Esophagus muscularis mucosa (tissue), 4 donors: ENCODE measurements at regions not wholly inside any gene's neighbourhood (a gene's known extent, or its start where the extent isn't known, plus 50 kb on each side); places are given as distances from the start of the nearest gene placed in this dataset.

Experiments used
- DNase-seq: peaks from one replicate; pipeline ENCODE4 v3.0.0-alpha.2; 2017; ENCODE audit errors: extremely low spot score
- H3K27ac ChIP-seq, 4 donors: fragments of 200-600 bp; sonication (generic); replicated peaks in 1 of 4; 1 replicate in 3 of 4; 2 replicates in 1 of 4; pipeline ENCODE4 v1.5.1; 2016 to 2019; ENCODE audit warnings: mild to moderate bottlenecking in 1 of 4
- H3K27me3 ChIP-seq, 4 donors: fragments of 200-600 bp; sonication (generic); one replicate each; pipeline versions ENCODE4 v1.5.1 to v1.6.0; 2016 to 2019
- H3K36me3 ChIP-seq, 4 donors: fragments of 200-600 bp; sonication (generic); one replicate each; pipeline ENCODE4 v1.5.1; 2016 to 2019
- H3K4me1 ChIP-seq, 4 donors: fragments of 200-600 bp; sonication (generic); one replicate each; pipeline ENCODE4 v1.5.1; 2016 to 2019
- H3K4me3 ChIP-seq, 4 donors: fragments of 200-600 bp; sonication (generic); 1 replicate in 2 of 4; 2 replicates in 2 of 4; pipeline ENCODE4 v1.5.1; 2016 to 2019; ENCODE audit warnings: mild to moderate bottlenecking in 4 of 4, moderate library complexity in 1 of 4
- H3K9me3 ChIP-seq, 4 donors: fragments of 200-600 bp; sonication (generic); 1 replicate in 3 of 4; 2 replicates in 1 of 4; pipeline ENCODE4 v1.5.1; 2016 to 2019
- CTCF ChIP-seq, 3 experiments: fragments of 200-600 bp in 2 of 3; fragments of 450-650 bp in 1 of 3; sonication (generic) in 2 of 3; IDR thresholded peaks; one replicate each; pipeline ENCODE4 v1.5.1; 2017 to 2019; ENCODE audit warnings: antibody characterized with exemption in 3 of 3, mild to moderate bottlenecking in 2 of 3, moderate library complexity in 1 of 3
- EP300 ChIP-seq: sonication (generic); formaldehyde crosslinking; IDR thresholded peaks from one replicate; pipeline ENCODE4 v1.6.1; 2017; ENCODE audit warnings: antibody characterized with exemption
- POLR2A ChIP-seq: fragments of 450-650 bp; IDR thresholded peaks from one replicate; pipeline ENCODE4 v1.6.1; 2017; ENCODE audit warnings: antibody characterized with exemption, moderate library complexity, mild to moderate bottlenecking, low read depth
- POLR2AphosphoS5 ChIP-seq, 2 donors: sonication (generic); formaldehyde crosslinking; IDR thresholded peaks; one replicate each; pipeline ENCODE4 v1.6.1; 2017; ENCODE audit warnings: antibody characterized with exemption in 2 of 2
- WGBS: methylation state at CpG from one replicate; pipeline ENCODE4 v1.1.5; 2018; 5-methylcytosine and 5-hydroxymethylcytosine counted together
- intact Hi-C: fragments of 100-400 bp; cut with DNase I; formaldehyde crosslinking; loops from one replicate; pipeline ENCODE4 v1.15.1; 2023

GRCh38 chr10:9211228-9211627 lies 1156.7 kb downstream of the GATA3 start:
- Histone ChIP-seq H3K9me3 (no peaks in the 10 kb centered on the region), H3K36me3 (no peaks in the 10 kb centered on the region), H3K27me3 (peaks cover 0 to 5% (median 0%) of the 10 kb centered on the region in 4 donors), H3K4me3 (no peak overlapping the region), H3K4me1 (peaks cover 0 to 6% (median 0%) of the 10 kb centered on the region in 4 donors), H3K27ac (no peak overlapping the region)
- no peak for DNase-seq
- no peak for TF ChIP-seq POLR2AphosphoS5 (IDR thresholded peaks at IDR 0.05)
- peak in 1 of 3 experiments; percentile 25 for TF ChIP-seq CTCF (IDR thresholded peaks at IDR 0.05)
- TF ChIP-seq POLR2A = no peak
- intact Hi-C loops = no loop called here
- 48% methylated on average over 2 of the region's 2 CpGs for WGBS

GRCh38 chr10:9214618-9215017 lies 1160.1 kb downstream of the GATA3 start:
- no peak overlapping the region for H3K27ac ChIP-seq
- H3K9me3 ChIP-seq = no peaks in the 10 kb centered on the region
- no peak for DNase-seq
- H3K4me3 ChIP-seq = no peak overlapping the region
- intact Hi-C loops = no loop called here
- H3K27me3 ChIP-seq = peaks cover 0 to 5% (median 0%) of the 10 kb centered on the region in 4 donors
- 78% methylated on average over 7 of the region's 7 CpGs for WGBS
- TF ChIP-seq POLR2AphosphoS5 (IDR thresholded peaks at IDR 0.05) = no peak
- TF ChIP-seq CTCF (IDR thresholded peaks at IDR 0.05) = no peak
- TF ChIP-seq POLR2A = no peak
- TF ChIP-seq EP300 = no peak
- no peaks in the 10 kb centered on the region for H3K4me1 ChIP-seq
- no peaks in the 10 kb centered on the region for H3K36me3 ChIP-seq

GRCh38 chr10:9215121-9215520 lies 1160.6 kb downstream of the GATA3 start:
- 85% methylated on average over 2 of the region's 2 CpGs for WGBS
- Histone ChIP-seq H3K4me1 (no peaks in the 10 kb centered on the region), H3K4me3 (no peak overlapping the region), H3K36me3 (no peaks in the 10 kb centered on the region), H3K9me3 (no peaks in the 10 kb centered on the region), H3K27me3 (peaks cover 0 to 5% (median 0%) of the 10 kb centered on the region in 4 donors), H3K27ac (no peak overlapping the region)
- TF ChIP-seq CTCF (IDR thresholded peaks at IDR 0.05) = no peak
- TF ChIP-seq EP300 = no peak
- no peak for TF ChIP-seq POLR2AphosphoS5 (IDR thresholded peaks at IDR 0.05)
- TF ChIP-seq POLR2A = no peak
- intact Hi-C loops = no loop called here
- no peak for DNase-seq

- Histone ChIP-seq H3K36me3 (no peaks in the 10 kb centered on the region), H3K27ac (no peak overlapping the region), H3K9me3 (no peaks in the 10 kb centered on the region), H3K4me3 (no peak overlapping the region), H3K27me3 (no peaks in the 10 kb centered on the region), H3K4me1 (no peaks in the 10 kb centered on the region)
- intact Hi-C loops = no loop called here
- WGBS = 53% methylated on average over 4 of the region's 4 CpGs
- DNase-seq = no peak
- TF ChIP-seq POLR2AphosphoS5 (IDR thresholded peaks at IDR 0.05) = no peak
- TF ChIP-seq CTCF (IDR thresholded peaks at IDR 0.05) = no peak
- TF ChIP-seq EP300 = no peak
- no peak for TF ChIP-seq POLR2A
These were observed 1165.4 kb downstream of the GATA3 start for GRCh38 chr10:9219860-9220259.

GRCh38 chr10:9222917-9223316 lies 1168.4 kb downstream of the GATA3 start:
- no peak for DNase-seq
- no peak overlapping the region for H3K4me3 ChIP-seq
- TF ChIP-seq POLR2AphosphoS5 (IDR thresholded peaks at IDR 0.05) = no peak
- no peak for TF ChIP-seq EP300
- TF ChIP-seq POLR2A = no peak
- no peak for TF ChIP-seq CTCF (IDR thresholded peaks at IDR 0.05)
- H3K27ac ChIP-seq = no peak overlapping the region
- no peaks in the 10 kb centered on the region for H3K9me3 ChIP-seq
- intact Hi-C loops = no loop called here
- WGBS = 74% methylated on average over 3 of the region's 3 CpGs
- H3K36me3 ChIP-seq = no peaks in the 10 kb centered on the region
- no peaks in the 10 kb centered on the region for H3K27me3 ChIP-seq
- no peaks in the 10 kb centered on the region for H3K4me1 ChIP-seq
